ENCODE measurements at regions not wholly inside any gene's neighbourhood (a gene's known extent, or its start where the extent isn't known, plus 50 kb on each side); places are given as distances from the start of the nearest gene placed in this dataset.
"Not testable (repeated sequence)": the region's sequence is repeated elsewhere in the genome, so short reads cannot be mapped to it uniquely, and the experiment has no call there.

DNA sequence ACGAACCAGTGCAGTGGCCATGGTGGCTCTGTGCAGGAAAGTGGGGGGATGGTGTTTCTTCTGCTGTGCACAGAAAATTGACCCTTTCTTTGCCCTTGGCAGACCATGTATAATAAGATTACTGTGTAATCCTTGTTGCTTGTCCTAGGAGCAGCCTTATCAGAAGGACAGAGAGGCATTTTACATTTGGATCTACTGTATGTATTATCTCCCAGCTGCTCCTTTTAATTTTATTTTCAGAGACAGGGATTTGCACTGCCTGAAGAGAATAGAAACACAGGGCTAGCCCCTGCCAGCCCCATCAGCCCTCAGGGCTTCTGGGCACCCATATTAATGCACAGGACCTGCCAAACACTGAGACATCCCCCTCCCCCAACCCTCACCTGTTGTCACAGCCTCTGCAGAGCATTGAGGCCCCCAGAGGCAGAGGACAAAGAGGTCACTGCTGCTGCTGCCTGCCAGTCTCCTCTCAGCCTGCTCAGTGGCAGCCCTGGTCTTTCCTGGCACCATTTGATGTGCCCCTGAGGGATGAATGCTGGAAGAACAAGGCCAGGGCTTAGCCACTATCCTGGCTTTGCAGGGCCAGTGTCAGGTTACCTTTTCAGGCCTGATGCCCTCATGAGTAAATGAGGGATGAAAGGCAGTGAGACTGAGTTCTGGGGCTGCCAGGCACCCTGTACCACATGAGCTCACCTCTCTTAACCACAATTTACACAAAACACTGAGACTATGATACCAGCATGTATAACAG lies 533.4 kb downstream of the NTRK3 start:
- DNase-seq: no peak

DNA sequence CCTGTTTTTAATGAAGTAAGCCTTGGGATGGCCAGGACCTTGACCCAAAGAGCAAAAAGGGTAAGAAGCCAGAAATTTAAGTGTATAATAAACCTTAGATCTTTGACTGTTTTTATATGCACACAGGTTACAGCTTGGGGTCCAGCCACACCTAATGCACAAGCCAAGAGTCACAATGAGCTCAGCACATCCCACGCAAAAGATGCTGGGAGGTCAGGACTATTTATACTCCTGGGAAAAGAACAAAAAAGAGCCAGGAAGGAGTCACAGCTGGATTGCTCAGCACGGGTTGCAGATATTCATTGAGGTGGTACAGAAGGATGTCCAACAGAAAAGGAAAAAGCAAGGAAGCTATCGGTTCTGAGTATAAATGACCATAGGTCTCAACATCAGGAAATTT lies 536.3 kb downstream of the NTRK3 start:
- DNase-seq: no peak

DNA sequence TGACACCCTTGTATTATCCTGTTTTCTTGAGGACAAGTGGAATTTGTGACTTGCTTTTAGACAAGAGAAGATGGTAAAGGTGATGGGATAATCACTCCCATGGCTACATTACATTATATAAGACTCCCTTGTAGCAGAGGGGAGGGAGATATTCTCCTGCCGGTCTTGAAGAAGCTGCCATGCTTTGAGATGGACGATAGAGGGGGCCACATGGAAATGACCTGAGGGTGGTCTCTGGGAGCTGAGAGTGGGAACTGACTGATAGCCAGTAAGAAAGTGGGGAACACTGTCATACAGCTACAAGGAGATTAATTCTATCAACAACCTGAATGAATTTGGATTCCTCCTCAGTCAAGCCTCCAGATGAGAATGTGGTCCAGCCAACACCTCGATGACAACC lies 540.1 kb downstream of the NTRK3 start:
- DNase-seq: no peak

DNA sequence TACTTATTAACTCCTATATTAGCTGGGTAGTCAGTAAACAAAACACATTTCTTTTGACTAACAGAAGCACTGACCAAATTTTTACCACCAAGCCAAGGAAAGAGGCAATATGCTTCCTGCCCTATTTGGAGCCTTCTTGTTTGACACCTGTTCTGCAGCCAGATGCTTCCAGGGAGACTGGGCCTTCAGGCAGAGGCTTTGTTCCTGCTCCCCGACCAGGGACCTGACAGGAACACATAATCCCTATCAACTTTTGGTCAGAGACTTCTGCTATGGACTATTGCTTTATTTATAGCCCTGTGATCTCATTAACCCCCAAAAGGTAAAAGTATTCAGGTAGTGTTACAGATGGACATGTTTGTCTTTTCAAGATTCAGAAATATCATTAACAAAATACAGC lies 541.3 kb downstream of the NTRK3 start:
- DNase-seq: no peak

DNA sequence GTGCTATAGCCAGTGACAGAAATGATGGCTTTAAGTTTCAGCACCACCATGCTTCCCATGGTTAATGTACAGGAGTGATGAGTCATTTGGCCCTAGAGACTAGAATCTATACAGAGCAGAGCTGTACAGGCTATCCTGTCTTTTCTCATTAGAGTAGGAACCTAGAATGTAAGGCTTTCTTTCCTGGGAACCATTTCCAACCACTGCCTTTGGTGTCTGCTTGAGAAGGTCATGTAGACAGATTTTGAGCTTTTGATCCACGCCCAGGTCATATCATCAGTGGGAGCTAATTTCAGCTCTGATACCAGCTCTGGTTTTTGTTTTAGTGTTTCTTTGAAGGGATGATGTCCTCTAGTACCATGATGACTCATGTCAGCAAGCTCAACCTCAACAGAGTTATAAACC lies 543.1 kb downstream of the NTRK3 start:
- no peak for DNase-seq

GRCh38 chr15:87712211-87712610 lies 544.3 kb downstream of the NTRK3 start:
- DNase-seq: no peak

- DNase-seq: no peak
These were observed 545.5 kb downstream of the NTRK3 start for GRCh38 chr15:87711026-87711425.

GRCh38 chr15:87710406-87710805 lies 546.1 kb downstream of the NTRK3 start:
- no peak for DNase-seq

DNA sequence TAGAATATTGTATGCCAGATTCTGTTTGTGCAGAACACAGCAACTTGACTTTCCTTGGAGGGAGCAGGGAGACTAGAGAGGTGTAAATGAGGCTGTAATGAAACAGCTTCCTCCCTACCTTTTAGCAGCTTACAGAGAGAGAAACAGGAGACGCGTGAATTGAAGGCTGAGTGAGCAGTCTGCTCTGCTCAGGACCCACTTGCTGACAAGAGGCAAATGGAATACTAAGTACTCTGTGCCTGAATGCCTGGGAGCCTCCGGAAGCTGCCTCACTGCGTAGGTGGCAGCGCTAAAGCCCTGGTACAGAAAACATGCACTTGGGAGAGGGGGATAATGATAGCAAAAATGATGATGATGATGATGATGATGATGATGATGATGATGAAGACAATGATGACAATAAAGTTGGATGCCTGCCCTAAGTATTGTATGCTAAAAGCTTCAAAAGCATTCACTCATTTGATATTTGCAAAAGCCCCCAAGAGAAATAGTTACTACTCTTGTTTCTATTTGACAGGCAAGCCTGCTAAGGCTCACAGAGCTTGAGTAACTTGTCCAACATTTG lies 548.9 kb downstream of the NTRK3 start:
- no peak for DNase-seq

GRCh38 chr15:87707071-87707470 lies 549.5 kb downstream of the NTRK3 start:
- DNase-seq: no peak

DNA sequence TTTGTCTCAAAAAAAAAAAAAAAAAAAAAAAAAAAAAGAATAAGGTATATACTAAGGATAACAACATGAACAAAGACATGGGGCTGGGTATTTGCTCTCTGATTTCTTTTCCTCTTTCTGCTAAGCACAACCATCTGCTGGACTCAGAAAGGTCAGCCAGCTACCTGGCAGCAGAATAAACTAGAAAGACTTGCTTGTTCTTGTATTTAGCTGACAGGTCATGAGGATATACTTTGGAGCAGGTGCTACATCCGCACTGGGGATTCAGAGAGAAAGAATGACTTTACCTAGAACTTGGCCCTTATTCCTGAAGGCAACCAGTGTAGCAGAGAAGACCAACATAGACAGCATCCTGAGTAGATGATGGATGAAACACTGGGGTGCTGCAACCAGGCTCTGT lies 550.5 kb downstream of the NTRK3 start:
- DNase-seq: no peak

- DNase-seq: no peak
These were observed 552.3 kb downstream of the NTRK3 start for GRCh38 chr15:87704276-87704675.

- no peak for DNase-seq
These were observed 553.0 kb downstream of the NTRK3 start for GRCh38 chr15:87703327-87704111.

- DNase-seq: no peak
These were observed 554.3 kb downstream of the NTRK3 start for GRCh38 chr15:87702270-87702669.

DNA sequence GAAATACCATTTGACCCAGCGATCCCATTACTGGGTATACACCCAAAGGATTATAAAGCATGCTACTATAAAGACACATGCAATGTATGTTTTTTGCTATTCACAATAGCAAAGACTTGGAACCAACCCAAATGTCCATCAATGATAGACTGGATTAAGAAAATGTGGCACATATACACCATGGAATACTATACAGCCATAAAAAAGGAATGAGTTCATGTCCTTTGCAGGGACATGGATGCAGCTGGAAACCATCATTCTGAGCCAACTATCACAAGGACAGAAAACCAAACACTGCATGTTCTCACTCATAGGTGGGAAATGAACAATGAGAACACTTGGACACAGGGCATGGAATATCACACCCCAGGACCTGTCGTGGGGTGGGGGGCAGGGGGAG lies 558.1 kb downstream of the NTRK3 start:
- DNase-seq: not testable (repeated sequence)

DNA sequence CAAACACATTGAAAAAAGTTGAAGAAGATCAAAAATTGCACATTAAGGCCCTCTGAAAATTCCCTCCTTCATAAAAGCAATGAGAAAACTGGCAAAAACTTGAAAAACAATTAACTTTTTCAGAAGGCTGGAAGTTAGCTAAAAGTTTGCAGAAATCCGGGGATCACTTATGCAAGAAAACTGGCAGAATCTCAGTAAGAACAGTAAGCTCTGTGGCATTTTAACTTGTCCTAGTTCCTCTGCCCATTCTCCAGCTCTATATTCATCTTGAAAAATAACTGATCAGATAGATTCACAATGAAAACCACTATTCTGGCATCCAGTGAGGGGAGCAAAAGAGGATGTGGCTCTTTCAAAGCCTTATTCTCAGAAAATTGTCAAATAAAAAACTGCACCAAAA lies 566.8 kb downstream of the NTRK3 start:
- DNase-seq: no peak

GRCh38 chr15:87687523-87687870 lies 569.0 kb downstream of the NTRK3 start:
- DNase-seq: no peak

- no peak for DNase-seq
These were observed 569.6 kb downstream of the NTRK3 start for GRCh38 chr15:87686841-87687522.

DNA sequence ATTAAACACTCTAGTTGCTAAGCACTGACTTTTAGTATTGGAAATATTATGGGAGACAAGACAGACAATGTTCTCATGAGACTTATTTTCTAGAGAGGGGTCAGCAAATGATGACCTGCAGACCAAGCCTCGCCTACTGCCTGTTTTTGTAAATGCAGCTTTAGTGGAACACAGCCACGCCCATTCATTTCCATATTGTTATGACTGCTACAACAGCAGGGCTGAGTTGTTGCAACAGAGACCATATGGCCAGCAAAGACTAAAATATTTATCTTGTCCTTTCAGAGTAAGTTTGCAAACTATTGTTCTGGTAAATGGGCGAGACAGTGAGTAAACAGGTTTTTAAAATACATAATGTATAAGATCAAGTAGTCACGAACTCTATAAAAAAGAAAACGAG lies 570.2 kb downstream of the NTRK3 start:
- no peak for DNase-seq

- DNase-seq: no peak
These were observed 574.0 kb downstream of the NTRK3 start for GRCh38 chr15:87682527-87682926.

DNA sequence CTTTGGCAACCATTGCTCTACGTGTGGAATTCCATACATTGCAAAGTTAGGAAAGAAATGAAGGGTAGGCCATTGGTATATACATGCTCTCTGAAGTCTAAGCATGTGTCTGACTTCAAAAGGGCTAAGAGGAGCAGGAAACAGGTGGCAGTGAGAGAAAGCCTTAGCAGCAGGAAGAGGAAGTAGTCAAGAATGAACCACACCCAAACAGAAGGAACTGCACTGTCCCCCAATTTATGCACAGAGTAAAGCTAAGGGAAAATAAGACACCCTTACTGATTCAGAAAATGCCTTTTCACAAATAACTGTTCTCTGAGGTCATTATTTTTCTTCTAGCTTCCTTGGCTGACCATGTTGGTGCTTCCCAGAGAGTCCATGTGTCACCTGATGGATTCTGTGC lies 575.4 kb downstream of the NTRK3 start:
- no peak for DNase-seq

GRCh38 chr15:87680208-87680607 lies 576.3 kb downstream of the NTRK3 start:
- DNase-seq: no peak

DNA sequence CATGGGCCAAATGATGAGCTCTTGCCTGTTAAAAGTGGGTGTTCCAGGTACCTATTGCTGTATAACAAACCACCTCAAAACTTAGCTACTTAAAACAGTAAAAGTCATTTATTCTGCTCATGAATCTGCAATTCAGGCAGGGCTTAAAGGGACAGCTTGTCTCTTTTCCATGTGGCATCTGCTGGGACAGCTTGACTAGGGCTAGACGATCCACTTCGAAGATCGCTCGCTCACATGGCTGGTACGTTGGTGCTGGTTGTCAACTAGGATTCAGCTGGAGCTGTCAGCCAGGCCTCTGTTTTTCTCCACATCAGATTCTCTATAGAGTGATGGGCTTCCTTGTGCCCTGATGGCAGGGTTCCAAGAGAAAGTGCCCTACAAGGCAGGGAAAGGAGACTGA lies 581.3 kb downstream of the NTRK3 start:
- DNase-seq: no peak

All from activated CD4-positive, alpha-beta T cell treated with anti-CD3 and anti-CD28 coated beads for 4 hours (primary cell).